ENCODE measurements at regions not wholly inside any gene's neighbourhood (a gene's known extent, or its start where the extent isn't known, plus 50 kb on each side); places are given as distances from the start of the nearest gene placed in this dataset.
"Not testable (repeated sequence)": the region's sequence is repeated elsewhere in the genome, so short reads cannot be mapped to it uniquely, and the experiment has no call there.

DNA sequence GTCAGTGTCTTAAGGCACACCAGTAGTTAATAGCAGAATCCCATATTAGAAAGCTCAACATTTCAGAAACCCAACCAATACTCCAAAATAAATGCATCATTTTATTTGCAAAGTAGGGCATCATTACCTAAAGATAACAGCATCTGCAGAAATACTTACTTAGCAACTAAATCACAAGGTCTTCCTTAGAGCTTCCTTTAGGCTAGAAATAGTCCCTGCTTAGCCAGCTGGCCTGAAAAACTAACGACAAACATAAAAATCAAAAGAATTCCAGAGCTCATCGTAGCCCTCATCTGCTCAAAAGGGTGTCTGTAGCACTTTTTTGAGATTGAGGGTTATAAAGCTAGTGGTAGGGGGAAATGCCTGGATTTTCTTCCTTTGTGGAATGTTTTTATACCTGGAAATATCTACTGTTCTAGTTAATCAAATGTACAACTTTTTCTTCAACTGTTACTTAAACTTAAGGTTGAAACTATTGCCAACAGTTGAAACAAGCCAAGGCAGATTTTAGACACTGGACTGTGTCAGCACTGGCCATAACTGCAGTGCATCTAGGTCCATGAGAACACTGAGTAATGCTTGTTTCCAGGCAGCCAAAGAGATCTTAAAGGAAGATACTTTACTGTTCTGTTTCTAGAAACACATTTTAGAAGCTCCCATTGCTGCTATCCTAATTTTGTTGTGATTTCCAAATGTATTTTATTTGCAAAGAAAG, 129.4 kb upstream of the RASA1 start:
- DNase-seq (ENCODE audit: low spot score) = no peak

DNA sequence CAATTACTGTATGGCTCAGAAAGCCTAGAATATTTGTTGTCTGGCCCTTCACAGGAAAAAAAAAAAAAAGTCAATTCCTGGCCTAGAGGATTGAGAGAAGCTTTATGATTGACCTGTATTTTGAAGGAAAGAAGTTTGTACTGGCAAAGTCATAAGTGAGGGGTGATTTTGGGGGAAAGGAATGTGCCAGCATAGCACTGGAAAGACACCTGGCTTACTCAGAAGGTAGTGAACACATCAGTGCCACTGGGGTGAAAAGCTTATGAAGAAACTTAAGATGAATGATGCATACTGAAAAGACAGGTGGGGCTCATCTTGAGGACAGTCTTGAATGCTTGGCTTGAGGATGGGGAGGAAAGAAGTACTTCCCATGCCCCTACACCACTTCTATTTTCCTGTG, 127.9 kb upstream of the RASA1 start:
- DNase-seq (ENCODE audit: low spot score) = no peak

DNA sequence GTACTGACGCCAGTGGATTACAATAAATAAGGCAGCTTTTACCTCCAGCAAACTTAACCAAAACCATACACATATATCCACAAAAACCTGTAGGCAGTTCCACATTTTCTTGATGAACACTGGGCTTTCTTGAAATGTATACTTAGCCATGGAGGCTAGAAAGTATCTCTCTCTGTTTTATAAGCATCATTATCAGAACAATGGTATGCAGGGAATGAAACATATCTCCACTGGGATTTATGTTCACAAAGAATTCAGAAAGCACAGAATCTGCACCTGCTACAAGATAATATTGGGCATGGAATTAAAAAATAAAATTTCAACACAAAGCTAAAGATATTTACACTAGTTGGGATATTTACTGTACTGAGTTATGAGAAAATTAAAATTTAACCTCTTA, 126.1 kb upstream of the RASA1 start:
- DNase-seq (ENCODE audit: low spot score) = no peak

DNA sequence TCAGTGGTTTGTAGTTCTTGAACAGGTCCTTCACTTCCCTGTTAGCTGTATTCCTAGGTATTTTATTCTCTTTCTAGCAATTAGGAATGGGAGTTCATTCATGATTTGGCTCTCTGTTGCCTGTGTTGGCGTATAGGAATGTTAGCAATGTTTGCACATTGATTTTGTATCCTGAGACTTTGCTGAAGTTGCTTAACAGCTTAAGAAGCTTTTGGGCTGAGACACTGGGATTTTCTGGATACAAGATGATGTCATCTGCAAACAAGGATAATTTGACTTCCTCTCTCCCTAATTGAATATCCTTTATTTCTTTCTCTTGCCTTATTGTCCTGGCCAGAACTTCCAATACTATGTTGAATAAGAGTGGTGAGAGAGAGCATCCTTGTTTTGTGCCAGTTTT, 121.8 kb upstream of the RASA1 start:
- not testable (repeated sequence) for DNase-seq (ENCODE audit: low spot score)

DNA sequence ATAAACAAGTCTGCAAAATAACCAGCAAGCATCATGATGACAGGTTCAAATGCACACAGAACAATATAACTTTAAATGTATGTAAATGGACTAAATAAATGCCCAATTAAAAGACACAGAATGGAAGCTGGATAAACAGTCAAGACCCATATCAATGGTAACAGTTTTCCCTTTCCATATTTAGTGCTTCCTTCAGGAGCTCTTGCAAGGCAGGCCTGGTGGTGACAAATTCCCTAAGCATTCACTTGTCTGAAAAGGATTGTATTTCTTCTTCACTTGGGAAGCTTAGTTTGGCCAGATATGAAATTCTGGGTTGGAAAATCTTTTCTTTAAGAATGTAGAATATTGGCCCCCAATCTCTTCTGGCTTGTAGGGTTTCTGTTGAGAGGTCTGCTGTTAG, 120.2 kb upstream of the RASA1 start:
- no peak for DNase-seq (ENCODE audit: low spot score)

DNA sequence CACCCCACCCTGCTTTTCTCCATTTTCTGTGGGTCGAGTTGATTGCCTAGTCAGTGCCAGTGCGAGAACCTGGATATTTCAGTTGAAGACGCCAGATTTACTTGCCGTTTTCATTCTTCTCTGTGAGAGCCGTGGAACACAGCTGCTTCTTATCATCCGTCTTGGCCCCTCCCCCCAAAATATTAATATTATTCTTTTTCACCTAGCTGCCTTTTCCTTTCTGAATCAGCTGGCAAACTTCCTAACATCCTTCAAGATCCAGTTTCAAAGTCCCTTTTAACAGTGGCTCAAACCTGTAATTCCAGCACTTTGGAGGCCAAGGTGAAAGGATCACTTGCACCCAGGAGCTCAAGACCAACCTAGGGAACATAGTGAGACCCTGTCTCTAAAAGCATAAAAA, 117.1 kb upstream of the RASA1 start:
- no peak for DNase-seq (ENCODE audit: low spot score)

DNA sequence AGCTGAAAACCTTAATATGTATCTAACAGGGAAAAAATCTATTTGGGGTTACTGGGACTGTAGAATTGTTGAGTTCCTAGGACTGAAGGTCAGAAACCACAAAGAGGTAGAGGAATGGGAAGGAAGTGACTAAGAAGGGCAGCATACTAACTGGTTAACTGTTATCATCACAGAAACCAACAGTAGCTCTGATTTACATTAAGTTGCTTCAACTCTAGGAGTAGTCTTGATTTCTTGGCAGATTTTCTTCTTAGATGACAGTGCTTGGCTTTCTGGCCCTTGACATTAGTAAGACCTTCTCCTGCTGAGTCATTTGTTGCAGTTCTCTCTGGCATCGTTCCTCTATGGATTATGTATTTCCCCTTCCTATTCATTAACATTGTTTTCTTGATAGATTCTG, 116.1 kb upstream of the RASA1 start:
- DNase-seq (ENCODE audit: low spot score) = no peak

DNA sequence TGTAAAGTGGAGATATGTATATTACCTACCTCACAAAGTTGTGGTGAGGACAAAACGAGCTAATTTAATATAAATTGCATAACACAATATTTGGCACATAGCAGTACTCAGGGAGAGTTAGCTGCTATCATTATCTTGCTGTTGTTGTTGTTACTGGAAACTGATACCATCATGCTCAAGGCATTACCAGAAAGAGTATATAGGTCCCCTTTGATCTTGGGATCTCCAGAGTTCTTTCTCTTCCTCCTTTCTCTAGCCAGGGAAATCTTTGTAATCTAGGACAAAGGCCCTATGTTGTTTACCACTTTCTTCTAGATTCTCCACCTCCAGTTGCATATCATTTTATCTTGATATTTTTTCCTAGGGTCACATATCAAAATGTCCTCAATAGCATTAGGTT, 114.8 kb upstream of the RASA1 start:
- DNase-seq (ENCODE audit: low spot score) = no peak

DNA sequence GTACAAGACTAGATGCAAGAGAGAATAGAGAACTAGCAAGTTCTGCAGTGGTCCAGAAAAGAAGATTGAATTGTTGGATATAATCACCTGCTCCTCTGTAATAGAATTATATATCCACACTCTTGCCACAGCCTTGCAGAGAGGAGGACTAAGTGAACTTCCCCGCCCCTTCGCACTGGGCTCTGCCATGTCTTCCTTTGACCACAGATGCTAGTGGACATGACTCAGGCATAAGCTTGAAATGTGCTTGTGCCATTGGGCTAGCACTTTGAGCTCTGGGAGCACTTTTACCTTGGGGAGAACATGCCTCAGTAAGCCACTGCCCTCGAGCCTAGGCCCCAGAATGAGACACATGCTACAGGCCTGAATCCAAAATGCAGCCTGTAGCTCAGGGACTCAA, 113.5 kb upstream of the RASA1 start:
- no peak for DNase-seq (ENCODE audit: low spot score)

DNA sequence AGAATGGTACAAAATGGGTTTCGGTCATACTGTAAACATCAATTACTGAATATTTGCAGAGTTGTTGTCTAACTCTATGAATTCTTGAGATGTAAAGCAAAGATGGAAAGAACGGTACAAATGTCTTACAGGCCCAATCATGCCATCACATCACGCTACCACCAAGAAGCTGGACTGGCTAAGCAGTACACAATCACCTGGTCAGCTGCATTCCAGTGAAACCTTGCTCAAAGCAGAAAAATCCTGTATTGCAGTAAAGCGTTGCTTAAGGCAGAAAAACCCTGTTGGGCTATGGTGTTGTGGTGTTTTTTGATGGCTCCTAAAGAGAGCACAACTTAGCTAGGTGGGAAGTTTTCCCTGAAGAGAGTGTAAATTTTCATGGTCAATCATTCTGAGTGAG, 112.6 kb upstream of the RASA1 start:
- DNase-seq (ENCODE audit: low spot score) = no peak

DNA sequence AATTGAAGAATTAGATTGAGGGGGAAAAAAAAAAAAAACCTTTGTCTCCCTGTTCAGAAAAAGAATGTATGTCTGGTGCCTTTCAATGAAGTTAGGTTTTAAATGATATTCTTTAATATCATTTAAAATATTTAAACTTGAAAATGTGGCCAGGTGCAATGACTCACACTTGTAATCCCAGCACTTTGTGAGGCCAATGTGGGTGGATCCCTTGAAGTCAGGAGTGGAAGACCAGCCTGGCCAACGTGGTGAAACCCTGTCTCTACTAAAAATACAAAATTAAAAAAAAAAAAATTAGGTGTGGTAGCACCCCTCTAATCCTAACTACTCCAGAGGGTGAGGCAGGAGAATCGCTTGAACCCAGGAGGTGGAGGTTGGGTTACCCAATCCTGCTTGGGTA, 111.1 kb upstream of the RASA1 start:
- DNase-seq (ENCODE audit: low spot score) = no peak

DNA sequence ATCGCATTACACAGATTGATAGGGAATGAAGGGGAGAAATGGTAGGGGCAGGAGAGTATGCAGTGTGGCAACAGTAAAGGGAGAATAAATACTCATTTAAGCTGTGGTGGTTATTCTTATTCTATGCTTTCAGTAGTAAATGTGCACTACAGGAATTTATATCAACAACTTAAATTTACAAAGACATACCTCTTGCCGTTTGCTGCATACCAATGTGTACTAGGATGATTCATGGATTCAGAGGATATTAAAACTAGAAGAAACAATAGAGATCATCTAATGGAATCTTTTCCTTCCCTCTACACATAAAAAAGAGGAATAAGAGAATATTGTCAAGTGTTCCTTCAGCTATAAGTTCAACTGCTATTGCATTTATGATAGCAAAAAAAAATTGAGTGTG, 103.3 kb upstream of the RASA1 start:
- no peak for DNase-seq (ENCODE audit: low spot score)

DNA sequence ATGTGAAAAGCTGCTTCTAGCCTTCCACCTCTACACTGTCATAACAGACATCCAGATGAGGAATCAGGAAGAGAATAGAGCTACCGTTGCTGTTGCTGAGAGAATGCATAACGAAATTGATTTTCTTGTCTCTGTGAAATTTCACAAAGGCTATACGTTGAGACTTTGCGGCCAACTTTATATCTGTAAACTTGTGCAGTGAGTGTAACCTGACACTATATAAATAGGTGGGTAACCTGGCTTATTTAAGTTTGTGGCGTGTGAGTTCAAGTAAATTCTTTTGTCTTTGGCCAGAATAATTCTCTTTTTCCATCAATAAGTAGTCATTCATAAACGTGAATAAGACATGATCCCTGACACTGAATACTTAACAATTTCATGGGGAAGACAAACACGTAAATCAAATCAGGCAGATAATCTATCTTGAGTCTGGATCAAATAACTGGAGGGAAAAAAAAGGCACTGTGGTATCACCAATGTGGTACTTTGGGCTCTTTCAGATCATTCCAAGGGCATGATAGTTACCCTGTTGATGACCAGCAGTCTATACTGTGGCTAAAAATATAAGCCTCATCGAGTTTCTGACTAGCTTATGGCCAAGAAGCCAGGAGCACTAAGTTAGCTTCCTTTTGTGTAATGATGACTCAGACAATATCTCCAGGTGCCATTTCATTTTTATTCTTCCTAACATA, 98.2 kb upstream of the RASA1 start:
- DNase-seq (ENCODE audit: low spot score) = no peak

DNA sequence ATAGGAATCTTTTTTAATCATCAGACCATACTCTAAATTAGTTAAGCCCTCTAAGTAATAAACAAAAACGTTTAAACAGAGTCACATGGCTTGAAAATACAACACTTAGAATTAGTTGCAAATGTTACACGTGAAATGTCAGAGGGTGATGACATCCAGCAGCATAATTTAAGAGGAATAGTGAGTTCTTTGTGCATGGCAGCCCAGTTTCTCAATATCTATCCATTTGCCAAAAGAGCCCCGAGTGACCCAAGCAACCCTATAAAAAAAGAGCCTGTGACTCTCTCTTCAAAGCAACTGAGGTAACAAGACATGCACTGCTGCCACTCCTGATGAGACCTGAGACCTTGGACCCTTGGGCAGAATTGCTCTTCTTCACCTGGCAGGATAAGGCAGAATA, 96.9 kb upstream of the RASA1 start:
- DNase-seq (ENCODE audit: low spot score) = no peak

DNA sequence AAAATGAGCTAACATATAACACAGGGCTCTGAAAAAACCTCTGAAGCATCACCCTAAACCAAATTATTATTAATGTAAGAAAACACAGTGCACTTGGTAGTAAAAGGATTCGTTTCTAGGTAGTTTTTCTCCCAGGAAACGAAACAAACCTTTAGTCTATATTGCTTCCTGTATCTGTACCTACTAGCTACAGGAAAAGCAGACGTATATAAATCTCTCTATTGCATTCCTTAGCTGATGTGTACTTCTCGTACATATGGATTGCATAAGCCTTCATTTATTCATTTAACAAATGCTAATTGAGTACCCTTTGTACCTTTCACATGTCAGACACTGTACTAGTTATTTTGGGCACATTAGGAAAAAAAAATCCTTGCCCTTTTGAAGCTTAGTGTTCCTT, 85.0 kb upstream of the RASA1 start:
- DNase-seq (ENCODE audit: low spot score) = no peak

DNA sequence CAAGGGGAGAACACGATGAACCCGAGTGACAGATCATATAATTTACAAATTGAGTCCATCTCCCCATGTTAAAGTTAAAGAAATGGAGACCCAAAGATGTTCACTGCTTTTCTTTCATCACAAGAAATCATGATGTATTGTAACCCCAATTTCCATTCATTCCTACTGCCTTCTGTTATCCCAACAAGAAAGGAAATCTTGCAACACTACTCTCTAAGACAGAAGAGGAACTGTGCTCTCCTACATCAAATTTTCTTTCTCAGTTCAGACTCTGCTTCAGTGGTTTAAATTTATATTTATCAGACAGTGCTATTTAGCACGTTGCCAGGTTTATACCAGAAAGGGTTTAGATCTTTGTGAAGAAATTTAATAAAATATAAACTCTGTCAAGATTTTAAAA, 83.8 kb upstream of the RASA1 start:
- DNase-seq (ENCODE audit: low spot score) = no peak

DNA sequence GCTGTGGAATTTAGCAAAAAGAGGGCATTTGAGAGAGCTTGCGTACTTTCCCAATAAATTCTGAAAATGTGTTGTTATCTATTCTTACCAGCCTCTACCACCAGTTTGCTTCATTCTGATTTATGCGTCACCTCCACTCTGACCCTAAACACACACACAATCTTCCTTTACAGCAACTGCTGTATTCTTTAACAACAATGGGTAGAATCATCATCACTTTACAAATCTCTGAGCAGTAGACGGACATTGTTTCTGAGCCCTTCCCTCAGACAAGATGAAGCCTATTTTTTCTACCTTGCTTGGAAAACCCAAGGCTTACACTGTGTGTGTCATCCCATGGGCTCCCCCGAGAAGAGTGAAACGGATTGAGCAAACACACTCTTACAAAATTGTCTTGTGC, 83.1 kb upstream of the RASA1 start:
- no peak for DNase-seq (ENCODE audit: low spot score)

DNA sequence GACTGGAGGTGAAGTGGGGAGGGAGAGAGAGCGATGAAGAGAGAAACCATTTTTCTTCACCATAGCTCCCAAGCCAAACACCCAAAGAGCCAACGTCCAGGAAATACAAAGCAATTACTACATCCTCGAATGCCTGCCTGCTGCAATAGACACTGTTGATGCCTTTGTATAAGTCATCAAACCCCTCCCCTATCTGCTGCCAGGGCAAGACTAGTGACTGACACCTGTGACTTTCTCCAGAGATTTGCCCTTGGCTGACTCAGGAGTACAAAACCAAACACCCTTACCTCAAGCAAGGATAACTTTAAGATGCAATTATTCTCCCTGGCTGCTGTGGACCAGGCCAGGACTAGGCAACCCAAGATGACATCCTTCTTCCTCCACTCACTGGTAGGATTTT, 81.8 kb upstream of the RASA1 start:
- DNase-seq (ENCODE audit: low spot score) = no peak

DNA sequence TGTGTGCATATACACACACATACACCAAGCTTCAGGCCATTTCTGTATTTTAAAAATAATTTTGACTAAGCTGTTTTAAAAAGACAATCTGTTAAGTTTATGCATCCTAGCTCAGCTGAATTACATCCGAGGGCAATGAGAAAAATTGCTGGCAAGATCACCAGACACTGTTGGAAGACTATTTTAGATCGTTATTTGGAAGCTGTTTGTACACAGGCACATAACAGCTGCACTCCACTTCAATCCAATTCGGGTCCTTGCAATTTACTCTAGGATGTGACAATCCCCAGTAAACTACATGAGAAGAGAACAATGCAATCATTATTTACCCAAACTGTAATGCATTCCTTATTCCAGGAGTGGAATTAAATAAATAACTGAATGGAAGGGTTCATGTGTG, 79.3 kb upstream of the RASA1 start:
- DNase-seq (ENCODE audit: low spot score) = no peak

DNA sequence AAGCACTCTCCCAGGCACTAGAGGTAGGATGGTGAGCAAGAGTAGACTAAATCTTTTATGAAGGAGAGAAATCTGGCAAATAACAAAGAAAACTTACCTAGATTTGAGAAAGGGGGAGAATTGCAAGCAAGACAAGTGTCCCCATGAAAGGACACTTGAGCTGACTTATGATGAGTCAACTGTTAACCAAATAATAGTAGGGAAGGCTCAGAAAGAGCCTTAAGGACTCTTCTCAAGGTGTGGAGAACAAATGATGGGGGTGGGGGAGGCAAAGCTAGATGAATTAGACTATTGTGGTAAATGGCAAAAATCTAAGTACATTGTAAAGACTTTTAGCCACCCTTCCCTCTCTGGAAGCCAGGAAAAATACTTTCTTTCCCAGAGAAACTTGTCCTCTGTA, 77.6 kb upstream of the RASA1 start:
- no peak for DNase-seq (ENCODE audit: low spot score)

DNA sequence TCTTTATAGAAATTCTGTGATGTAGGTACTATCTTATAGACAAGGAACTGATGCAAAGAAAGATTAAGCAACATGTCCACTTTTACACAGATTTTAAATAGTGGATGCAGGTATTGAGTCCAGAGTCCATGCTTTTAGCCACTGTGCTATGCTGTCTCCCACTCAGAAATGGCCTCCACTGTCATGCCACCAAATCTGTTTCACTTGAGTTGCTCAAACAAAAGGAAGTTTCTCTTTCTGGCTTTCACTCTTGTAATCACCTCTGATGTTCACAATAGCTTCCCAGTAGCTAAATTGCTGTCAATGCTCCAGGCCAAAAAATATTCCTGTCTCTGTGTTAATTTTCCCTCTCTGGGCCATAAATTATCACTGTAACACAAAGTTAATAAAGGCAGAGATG, 77.0 kb upstream of the RASA1 start:
- DNase-seq (ENCODE audit: low spot score) = no peak

DNA sequence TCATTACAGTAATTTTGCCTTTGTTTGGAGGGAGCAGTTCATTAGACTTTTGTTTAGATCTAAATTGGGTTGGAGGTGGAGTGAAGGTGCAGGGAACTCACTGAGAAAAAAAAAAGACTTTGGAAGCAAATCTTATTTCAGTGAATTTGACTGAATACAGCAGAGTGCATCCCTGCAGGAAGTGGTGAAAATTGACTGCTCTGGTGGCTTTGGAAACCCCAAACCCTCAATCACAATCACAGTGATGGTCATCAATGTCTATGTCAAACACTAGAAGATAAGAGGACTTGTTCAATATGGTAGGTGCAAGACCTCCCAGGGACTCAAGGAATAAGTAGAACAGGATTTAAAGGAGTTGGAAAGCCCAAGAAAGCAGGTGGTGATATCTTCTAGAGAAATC, 76.0 kb upstream of the RASA1 start:
- no peak for DNase-seq (ENCODE audit: low spot score)

DNA sequence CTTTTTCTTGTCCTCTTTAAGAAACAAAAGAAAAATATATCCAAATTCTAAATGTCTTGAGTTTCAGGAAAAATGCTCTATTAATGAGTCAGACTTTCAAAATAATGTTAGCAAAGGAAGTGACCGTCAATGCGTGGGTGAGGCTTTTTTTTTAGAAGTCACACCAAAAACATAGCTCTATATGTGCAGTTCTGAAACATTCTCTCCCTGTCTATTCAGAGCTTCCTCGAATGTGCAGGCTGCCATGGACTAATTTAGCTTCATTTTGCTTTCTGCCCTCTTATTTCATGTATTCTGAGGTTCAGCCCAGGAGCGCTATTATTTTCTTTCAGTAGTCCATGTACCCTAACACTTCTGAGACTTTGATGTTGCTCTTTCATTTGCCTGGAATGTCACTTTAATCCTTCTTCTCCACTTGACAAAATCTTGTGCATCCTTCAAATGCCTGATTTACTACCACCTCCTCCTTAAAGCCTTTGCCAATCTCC, 72.5 kb upstream of the RASA1 start:
- no peak for DNase-seq (ENCODE audit: low spot score)

DNA sequence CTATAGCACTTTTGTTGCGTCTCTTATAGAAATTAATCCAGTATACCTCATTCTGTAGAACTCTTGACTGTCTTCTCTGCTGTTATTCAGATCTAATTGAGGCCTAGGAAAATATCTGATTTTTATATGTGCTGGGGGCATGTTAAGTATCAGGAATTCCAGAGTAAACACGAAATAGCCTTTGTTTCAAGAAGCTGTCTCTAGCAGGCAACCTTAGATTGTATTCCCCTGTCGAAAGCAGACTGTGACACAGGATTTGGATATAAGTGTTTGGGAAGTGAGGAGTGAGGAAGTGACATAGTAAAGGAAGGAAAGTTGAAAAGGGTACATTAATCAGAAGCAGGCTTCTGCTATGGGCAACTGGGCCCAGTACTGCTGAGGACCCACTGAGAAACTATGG, 72.1 kb upstream of the RASA1 start:
- no peak for DNase-seq (ENCODE audit: low spot score)
